HL-60 (cell line): ENCODE measurements at regions not wholly inside any gene's neighbourhood (a gene's known extent, or its start where the extent isn't known, plus 50 kb on each side); places are given as distances from the start of the nearest gene placed in this dataset.
A peak's percentile ranks its signal among the peaks of the same experiment; 100 is the strongest.

ENCODE experiments used
- DNase-seq, 2 experiments: peaks; one replicate each; pipeline ENCODE4 v3.0.0-alpha.2; 2010 to 2020; ENCODE audit warnings: low read depth in 1 of 2, low spot score in 1 of 2
- H3K27ac ChIP-seq: fragments of 250-450 bp; sonication (Bioruptor Pico); replicated peaks from 2 replicates; pipeline ENCODE4 v1.5.1; 2020; ENCODE audit warnings: mild to moderate bottlenecking, moderate library complexity
- H3K27me3 ChIP-seq: fragments of 250-450 bp; sonication (Bioruptor Pico); 2 replicates; pipeline ENCODE4 v1.5.1; 2021; ENCODE audit warnings: mild to moderate bottlenecking, moderate library complexity; ENCODE audit not compliant: insufficient read depth, poor library complexity, severe bottlenecking
- H3K4me3 ChIP-seq: replicated peaks from 2 replicates; pipeline ENCODE4 v1.5.1; 2011; ENCODE audit warnings: mild to moderate bottlenecking, control low read depth, low read length; ENCODE audit not compliant: insufficient read depth
- CTCF ChIP-seq: IDR thresholded peaks from one replicate; pipeline ENCODE4 v1.5.1; 2011; ENCODE audit warnings: low read length, control low read depth, inconsistent platforms; ENCODE audit not compliant: insufficient read depth
- GABPA ChIP-seq: IDR thresholded peaks from 2 replicates; pipeline ENCODE4 v1.6.1; 2012; ENCODE audit warnings: low read depth
- POLR2AphosphoS5 ChIP-seq: IDR thresholded peaks from 2 replicates; pipeline ENCODE4 v1.6.1; 2012; ENCODE audit warnings: low read depth
- SPI1 ChIP-seq: IDR thresholded peaks from 2 replicates; pipeline ENCODE4 v1.6.1; 2012; ENCODE audit warnings: low read depth, mild to moderate bottlenecking, borderline replicate concordance
- TF ChIP-seq, protein P1 (sequence below): IDR thresholded peaks from 2 replicates; pipeline ENCODE4 v1.6.1; 2012; ENCODE audit warnings: low read depth; ENCODE audit not compliant: insufficient replicate concordance

GRCh38 chr4:112905728-112906127 is 143.7 kb upstream of the ANK2 start:
- TF ChIP-seq CTCF (no peak), POLR2AphosphoS5 (no peak), GABPA (no peak), SPI1 (no peak)
- TF ChIP-seq, protein P1, sequence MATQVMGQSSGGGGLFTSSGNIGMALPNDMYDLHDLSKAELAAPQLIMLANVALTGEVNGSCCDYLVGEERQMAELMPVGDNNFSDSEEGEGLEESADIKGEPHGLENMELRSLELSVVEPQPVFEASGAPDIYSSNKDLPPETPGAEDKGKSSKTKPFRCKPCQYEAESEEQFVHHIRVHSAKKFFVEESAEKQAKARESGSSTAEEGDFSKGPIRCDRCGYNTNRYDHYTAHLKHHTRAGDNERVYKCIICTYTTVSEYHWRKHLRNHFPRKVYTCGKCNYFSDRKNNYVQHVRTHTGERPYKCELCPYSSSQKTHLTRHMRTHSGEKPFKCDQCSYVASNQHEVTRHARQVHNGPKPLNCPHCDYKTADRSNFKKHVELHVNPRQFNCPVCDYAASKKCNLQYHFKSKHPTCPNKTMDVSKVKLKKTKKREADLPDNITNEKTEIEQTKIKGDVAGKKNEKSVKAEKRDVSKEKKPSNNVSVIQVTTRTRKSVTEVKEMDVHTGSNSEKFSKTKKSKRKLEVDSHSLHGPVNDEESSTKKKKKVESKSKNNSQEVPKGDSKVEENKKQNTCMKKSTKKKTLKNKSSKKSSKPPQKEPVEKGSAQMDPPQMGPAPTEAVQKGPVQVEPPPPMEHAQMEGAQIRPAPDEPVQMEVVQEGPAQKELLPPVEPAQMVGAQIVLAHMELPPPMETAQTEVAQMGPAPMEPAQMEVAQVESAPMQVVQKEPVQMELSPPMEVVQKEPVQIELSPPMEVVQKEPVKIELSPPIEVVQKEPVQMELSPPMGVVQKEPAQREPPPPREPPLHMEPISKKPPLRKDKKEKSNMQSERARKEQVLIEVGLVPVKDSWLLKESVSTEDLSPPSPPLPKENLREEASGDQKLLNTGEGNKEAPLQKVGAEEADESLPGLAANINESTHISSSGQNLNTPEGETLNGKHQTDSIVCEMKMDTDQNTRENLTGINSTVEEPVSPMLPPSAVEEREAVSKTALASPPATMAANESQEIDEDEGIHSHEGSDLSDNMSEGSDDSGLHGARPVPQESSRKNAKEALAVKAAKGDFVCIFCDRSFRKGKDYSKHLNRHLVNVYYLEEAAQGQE, result no peak
- DNase-seq, result no peak

DNA sequence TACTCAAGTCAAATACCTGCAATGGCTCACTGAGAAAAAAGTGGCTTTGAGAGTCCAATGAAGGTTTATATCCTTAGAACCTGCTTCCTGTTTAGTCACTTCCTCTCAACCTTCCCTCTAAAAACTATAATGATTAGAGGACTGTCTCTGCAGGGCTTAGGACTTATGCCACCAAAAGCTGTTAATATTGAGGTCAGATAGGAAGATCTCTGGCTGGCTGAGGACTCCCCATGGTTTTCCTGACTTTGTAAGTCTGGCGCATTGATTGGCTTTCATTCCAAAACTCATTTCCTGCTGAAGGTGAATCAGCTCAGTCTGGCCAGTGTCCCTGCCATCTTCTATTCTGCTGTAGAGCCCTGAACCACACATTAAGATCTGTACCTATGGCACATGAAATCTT is 140.9 kb upstream of the ANK2 start:
- H3K27ac ChIP-seq, result no peak overlapping the region
- peak; percentile 47 for TF ChIP-seq SPI1
- TF ChIP-seq CTCF, result no peak
- no peak for DNase-seq
- no peaks in the 10 kb centered on the region for H3K27me3 ChIP-seq
- H3K4me3 ChIP-seq, result no peak overlapping the region

More at GRCh38 chr4:112905728-112906127, 143.7 kb upstream of the ANK2 start:
- Histone ChIP-seq H3K4me3 (no peak overlapping the region), H3K27me3 (no peaks in the 10 kb centered on the region), H3K27ac (no peak overlapping the region)

DNA sequence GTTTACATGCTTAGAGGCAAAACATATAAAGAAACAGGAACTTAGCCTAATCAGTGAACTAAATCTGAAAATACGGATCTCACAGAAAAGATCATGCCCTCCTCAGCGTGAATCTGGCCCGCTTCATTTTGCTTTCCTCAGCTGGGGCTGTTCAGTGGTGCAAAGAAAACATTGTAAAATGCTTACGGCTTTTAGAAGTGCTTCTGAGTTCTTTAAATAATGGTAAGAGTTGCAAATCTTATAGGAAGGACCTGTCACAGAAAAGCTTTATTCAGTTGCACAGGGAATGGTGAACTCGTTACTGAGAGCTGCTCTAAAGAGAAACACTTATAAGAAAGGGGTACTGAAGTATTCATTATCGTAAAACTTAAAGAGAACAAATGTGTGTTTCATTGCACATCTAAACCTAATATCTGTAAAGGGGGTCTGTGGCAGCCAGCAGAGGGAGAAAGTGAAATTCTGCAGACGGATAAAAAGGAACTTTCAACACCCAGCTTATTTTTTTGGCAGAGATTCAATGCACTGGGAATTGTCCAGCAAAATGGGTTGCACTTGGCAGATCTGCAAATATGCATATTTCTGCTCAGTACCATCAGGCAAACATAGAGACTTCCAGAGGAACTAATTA is 139.2 kb upstream of the ANK2 start:
- Histone ChIP-seq H3K4me3 (no peak overlapping the region), H3K27me3 (no peaks in the 10 kb centered on the region), H3K27ac (no peak overlapping the region)
- DNase-seq, result no peak
- TF ChIP-seq, protein P1, result no peak
- no peak for TF ChIP-seq CTCF
- TF ChIP-seq SPI1, result 0 out of 2 replicates have a peak, but pooled peaks have one; percentile 0
- no peak for TF ChIP-seq POLR2AphosphoS5
- TF ChIP-seq GABPA, result no peak

GRCh38 chr4:112916868-112917267 is 132.6 kb upstream of the ANK2 start:
- H3K4me3 ChIP-seq, result no peak overlapping the region
- no peak for TF ChIP-seq POLR2AphosphoS5
- TF ChIP-seq, protein P1, result no peak
- DNase-seq, result no peak
- H3K27me3 ChIP-seq, result no peaks in the 10 kb centered on the region
- H3K27ac ChIP-seq, result no peak overlapping the region
